Tibial nerve (tissue), 4 donors: ENCODE measurements at regions not wholly inside any gene's neighbourhood (a gene's known extent, or its start where the extent isn't known, plus 50 kb on each side); places are given as distances from the start of the nearest gene placed in this dataset.

Experiments
- DNase-seq, 2 donors: peaks; one replicate each; pipeline ENCODE4 v3.0.0-alpha.2; 2019; ENCODE audit warnings: low spot score in 2 of 2
- H3K27ac ChIP-seq, 4 donors: fragments of 200-600 bp; sonication (generic) in 3 of 4; one replicate each; pipeline ENCODE4 v1.5.1; 2017 to 2019; ENCODE audit warnings: mild to moderate bottlenecking in 1 of 4
- H3K27me3 ChIP-seq, 2 donors: fragments of 200-600 bp; sonication (generic) in 1 of 2; one replicate each; pipeline versions ENCODE4 v1.5.1 to v1.6.0; 2017 to 2019
- H3K36me3 ChIP-seq, 3 donors: fragments of 200-600 bp; sonication (generic); one replicate each; pipeline ENCODE4 v1.5.1; 2018 to 2019
- H3K4me1 ChIP-seq, 4 donors: fragments of 200-600 bp; sonication (generic) in 3 of 4; one replicate each; pipeline ENCODE4 v1.5.1; 2017 to 2019
- H3K4me3 ChIP-seq, 4 donors: fragments of 200-600 bp; sonication (generic) in 3 of 4; one replicate each; pipeline ENCODE4 v1.5.1; 2017 to 2019; ENCODE audit warnings: mild to moderate bottlenecking in 1 of 4, moderate library complexity in 1 of 4
- H3K9me3 ChIP-seq, 4 donors: fragments of 200-600 bp; sonication (generic) in 3 of 4; one replicate each; pipeline ENCODE4 v1.5.1; 2017 to 2019
- CTCF ChIP-seq, 5 experiments: fragments of 200-600 bp in 3 of 5; fragments of 450-650 bp in 2 of 5; sonication (generic) in 3 of 5; IDR thresholded peaks; one replicate each; pipeline ENCODE4 v1.5.1; 2016 to 2019; ENCODE audit warnings: antibody characterized with exemption in 5 of 5, mild to moderate bottlenecking in 3 of 5, moderate library complexity in 2 of 5
- EP300 ChIP-seq, 2 donors: sonication (generic); formaldehyde crosslinking; IDR thresholded peaks; one replicate each; pipeline ENCODE4 v1.6.1; 2017; ENCODE audit warnings: antibody characterized with exemption in 2 of 2, mild to moderate bottlenecking in 1 of 2
- POLR2A ChIP-seq, 2 donors: fragments of 450-650 bp; IDR thresholded peaks; one replicate each; pipeline ENCODE4 v1.6.1; 2017; ENCODE audit warnings: antibody characterized with exemption in 2 of 2, mild to moderate bottlenecking in 2 of 2, moderate library complexity in 2 of 2
- whole genome bisulfite sequencing, 2 donors: methylation state at CpG; one replicate each; pipeline ENCODE4 v1.1.5; 2018; 5-methylcytosine and 5-hydroxymethylcytosine counted together

GRCh38 chrX:13397878-13398818 lies 78.3 kb upstream of the ATXN3L start:
- 28 to 50% methylated on average over 5 of the region's 5 CpGs for WGBS, 2 donors
- Histone ChIP-seq H3K27me3 (peaks cover 0 to 3% of the 10 kb centered on the region in 2 donors), H3K4me3 (no peak overlapping the region), H3K9me3 (no peaks in the 10 kb centered on the region), H3K4me1 (peaks cover 0 to 8% (median 2%) of the 10 kb centered on the region in 4 donors), H3K36me3 (no peaks in the 10 kb centered on the region), H3K27ac (peak overlapping the region in 2 of 4 donors; percentile 28 to 44)
- no peak for TF ChIP-seq CTCF (IDR thresholded peaks at IDR 0.05)
- TF ChIP-seq EP300 (IDR thresholded peaks at IDR 0.05): peak in 1 of 2 donors; percentile 67
- peak in 1 of 2 donors; percentile 13 for DNase-seq

- DNase-seq: no peak
- Histone ChIP-seq H3K27ac (no peak overlapping the region), H3K9me3 (no peaks in the 10 kb centered on the region)
Measured at GRCh38 chrX:13396924-13397323, 77.1 kb upstream of the ATXN3L start.

GRCh38 chrX:13389501-13389900 lies 69.6 kb upstream of the ATXN3L start:
- DNase-seq: no peak
- 64 to 91% methylated on average over 1 of the region's 1 CpG for WGBS, 2 donors
- no peaks in the 10 kb centered on the region for H3K9me3 ChIP-seq

More at GRCh38 chrX:13396924-13397323, 77.1 kb upstream of the ATXN3L start:
- H3K27me3 ChIP-seq: peaks cover 0 to 3% of the 10 kb centered on the region in 2 donors
- H3K36me3 ChIP-seq: no peaks in the 10 kb centered on the region
- H3K4me1 ChIP-seq: peaks cover 0 to 8% (median 2%) of the 10 kb centered on the region in 4 donors
- no peak overlapping the region for H3K4me3 ChIP-seq
- TF ChIP-seq CTCF (IDR thresholded peaks at IDR 0.05) (no peak), EP300 (IDR thresholded peaks at IDR 0.05) (no peak), POLR2A (IDR thresholded peaks at IDR 0.05) (no peak)

GRCh38 chrX:13387666-13388494 lies 68.0 kb upstream of the ATXN3L start:
- Histone ChIP-seq H3K4me1 (no peaks in the 10 kb centered on the region), H3K4me3 (no peak overlapping the region), H3K27ac (no peak overlapping the region), H3K36me3 (no peaks in the 10 kb centered on the region), H3K9me3 (no peaks in the 10 kb centered on the region), H3K27me3 (no peaks in the 10 kb centered on the region)
- TF ChIP-seq CTCF (IDR thresholded peaks at IDR 0.05): no peak
- no peak for TF ChIP-seq POLR2A (IDR thresholded peaks at IDR 0.05)
- no peak for TF ChIP-seq EP300 (IDR thresholded peaks at IDR 0.05)
- WGBS, 2 donors: 76 to 100% methylated on average over 2 of the region's 2 CpGs
- DNase-seq: no peak

More at GRCh38 chrX:13389501-13389900, 69.6 kb upstream of the ATXN3L start:
- Histone ChIP-seq H3K4me3 (no peak overlapping the region), H3K27ac (no peak overlapping the region), H3K27me3 (peaks cover 0 to 3% of the 10 kb centered on the region in 2 donors), H3K4me1 (no peaks in the 10 kb centered on the region), H3K36me3 (no peaks in the 10 kb centered on the region)
- no peak for TF ChIP-seq POLR2A (IDR thresholded peaks at IDR 0.05)
- TF ChIP-seq EP300 (IDR thresholded peaks at IDR 0.05): no peak
- TF ChIP-seq CTCF (IDR thresholded peaks at IDR 0.05): no peak

- no peaks in the 10 kb centered on the region for H3K9me3 ChIP-seq
- H3K36me3 ChIP-seq: no peaks in the 10 kb centered on the region
- TF ChIP-seq POLR2A (IDR thresholded peaks at IDR 0.05) (no peak), EP300 (IDR thresholded peaks at IDR 0.05) (no peak), CTCF (IDR thresholded peaks at IDR 0.05) (no peak)
- H3K4me1 ChIP-seq: no peaks in the 10 kb centered on the region
- no peak overlapping the region for H3K27ac ChIP-seq
- H3K4me3 ChIP-seq: no peak overlapping the region
- no peaks in the 10 kb centered on the region for H3K27me3 ChIP-seq
- DNase-seq: no peak
Measured at GRCh38 chrX:13386636-13387035, 66.8 kb upstream of the ATXN3L start.
